Endothelial cell of umbilical vein (primary cell): ENCODE measurements at regions not wholly inside any gene's neighbourhood (a gene's known extent, or its start where the extent isn't known, plus 50 kb on each side); places are given as distances from the start of the nearest gene placed in this dataset.

Experiments
- BruUV-seq: library from RNA; stranded (reverse); fragments of 400-500 nt; replicated peaks from 2 replicates; lab custom pipeline; 2021; lab: Mats Ljungman, UMichigan
- CTCF ChIA-PET: fragments of 300-600, 350-600 bp; sonication (Branson Sonifier 250); formaldehyde crosslinking; loops from one replicate; lab custom pipeline; 2021; ENCODE audit warnings: antibody characterized with exemption, inconsistent platforms; lab: Charles Lee
- POLR2A ChIA-PET: fragments of 300-600, 350-600 bp; sonication (Branson Sonifier 250); formaldehyde crosslinking; loops from one replicate; lab custom pipeline; 2021; ENCODE audit warnings: antibody characterized with exemption, inconsistent platforms; lab: Charles Lee
- DNase-seq: peaks from one replicate; pipeline ENCODE4 v3.0.0-alpha.2; 2011; ENCODE audit warnings: low read depth, low spot score
- FAIRE-seq: peaks from 2 replicates; lab custom pipeline; 2011; peaks lifted over from hg19 to GRCh38; lab: Jason Lieb, UNC
- H2AFZ ChIP-seq: 2 replicates; pipeline ENCODE4 v1.6.0; 2012; ENCODE audit warnings: low read depth, low read length, control low read depth, inconsistent platforms
- H3K27ac ChIP-seq: 2 replicates; pipeline ENCODE4 v1.5.1; 2011; ENCODE audit warnings: low read depth, mild to moderate bottlenecking, control low read depth, low read length, moderate library complexity; ENCODE audit not compliant: insufficient read depth
- H3K27me3 ChIP-seq, 2 experiments: 2 replicates each; pipeline versions ENCODE4 v1.6.0 to v1.6.1; 2011; ENCODE audit warnings: low read length in 2 of 2, mixed read lengths in 1 of 2; ENCODE audit not compliant: control insufficient read depth in 2 of 2, insufficient read depth in 2 of 2
- H3K36me3 ChIP-seq, 2 experiments: 2 replicates in 1 of 2; 3 replicates in 1 of 2; pipeline ENCODE4 v1.5.1; 2011; ENCODE audit warnings: low read length in 2 of 2, mild to moderate bottlenecking in 1 of 2, moderate library complexity in 1 of 2; ENCODE audit not compliant: control insufficient read depth in 2 of 2, insufficient read depth in 2 of 2; ENCODE audit errors: extremely low read depth in 1 of 2
- H3K4me1 ChIP-seq: 3 replicates; pipeline ENCODE4 v1.5.1; 2011; ENCODE audit warnings: mild to moderate bottlenecking, low read length; ENCODE audit not compliant: control insufficient read depth, insufficient read depth; ENCODE audit errors: extremely low read depth
- H3K4me2 ChIP-seq: 2 replicates; pipeline ENCODE4 v1.6.1; 2011; ENCODE audit warnings: low read length, control low read depth, mixed read lengths; ENCODE audit not compliant: insufficient read depth
- H3K4me3 ChIP-seq, 3 experiments: fragments of 200-600 bp in 1 of 3; sonication (generic), shearing (Covaris generic) in 1 of 3; replicated peaks in 1 of 3; 2 replicates each; pipeline ENCODE4 v1.5.1; 2011 to 2016; ENCODE audit warnings: control low read depth in 3 of 3, low read length in 3 of 3, mild to moderate bottlenecking in 2 of 3, inconsistent platforms in 1 of 3, low read depth in 1 of 3, moderate library complexity in 1 of 3; ENCODE audit not compliant: insufficient read depth in 1 of 3
- H3K79me2 ChIP-seq: 2 replicates; pipeline ENCODE4 v1.6.0; 2012; ENCODE audit warnings: low read length, inconsistent platforms; ENCODE audit not compliant: control insufficient read depth, insufficient read depth
- H3K9ac ChIP-seq: replicated peaks from 2 replicates; pipeline ENCODE3; 2011; ENCODE audit warnings: low read length, control low read depth; ENCODE audit not compliant: insufficient read depth; ENCODE audit errors: extremely low read depth
- H3K9me1 ChIP-seq: replicated peaks from 3 replicates; pipeline ENCODE4 v1.6.0; 2011; ENCODE audit warnings: mild to moderate bottlenecking, low read length; ENCODE audit not compliant: control insufficient read depth, insufficient read depth; ENCODE audit errors: extremely low read depth
- H3K9me3 ChIP-seq: replicated peaks from 2 replicates; pipeline ENCODE4 v1.5.1; 2012; ENCODE audit warnings: low read length, inconsistent platforms; ENCODE audit not compliant: control insufficient read depth, insufficient read depth
- H4K20me1 ChIP-seq: replicated peaks from 2 replicates; pipeline ENCODE3; 2011; ENCODE audit warnings: mild to moderate bottlenecking, low read length; ENCODE audit not compliant: control insufficient read depth, insufficient read depth; ENCODE audit errors: extremely low read depth
- FOS ChIP-seq: IDR thresholded peaks from 2 replicates; pipeline ENCODE4 v1.6.1; 2011; ENCODE audit warnings: mild to moderate bottlenecking, low read length, moderate library complexity, borderline replicate concordance; ENCODE audit not compliant: insufficient read depth
- GATA2 ChIP-seq: IDR thresholded peaks from 2 replicates; pipeline ENCODE4 v1.7.0; 2011; ENCODE audit warnings: low read depth, mild to moderate bottlenecking, moderate library complexity, mixed read lengths, low read length; ENCODE audit not compliant: insufficient read length, insufficient read depth
- JUN ChIP-seq: IDR thresholded peaks from 2 replicates; pipeline ENCODE4 v1.6.1; 2011; ENCODE audit warnings: borderline replicate concordance, low read depth; ENCODE audit not compliant: insufficient read length, insufficient read depth
- MYC ChIP-seq: IDR thresholded peaks from one replicate; pipeline ENCODE4 v1.6.1; 2011; ENCODE audit warnings: mild to moderate bottlenecking, low read depth, low read length
- POLR2A ChIP-seq: IDR thresholded peaks from 2 replicates; pipeline ENCODE4 v1.6.1; 2012; ENCODE audit warnings: low read depth, mild to moderate bottlenecking, control low read depth, low read length
- POLR2AphosphoS5 ChIP-seq: IDR thresholded peaks from 2 replicates; pipeline ENCODE4 v1.6.1; 2012; ENCODE audit warnings: low read depth, mild to moderate bottlenecking, control low read depth, low read length, moderate library complexity; ENCODE audit not compliant: insufficient read depth
- dilution Hi-C: fragments of 300-500 bp; cut with MboI; formaldehyde crosslinking; loops from one replicate; pipeline ENCODE4 v1.15.0; 2019; ENCODE audit warnings: low sequenced_read_pairs; ENCODE audit not compliant: extremely low pct_ligation_motif_present
- intact Hi-C: fragments of 100-400 bp; cut with micrococcal nuclease; formaldehyde crosslinking; loops from one replicate; pipeline ENCODE4 v1.10.0; 2022
- TF ChIP-seq, protein P1 (sequence below): IDR thresholded peaks from 2 replicates; pipeline ENCODE4 v1.6.1; 2011; ENCODE audit not compliant: insufficient read depth, insufficient read length

DNA sequence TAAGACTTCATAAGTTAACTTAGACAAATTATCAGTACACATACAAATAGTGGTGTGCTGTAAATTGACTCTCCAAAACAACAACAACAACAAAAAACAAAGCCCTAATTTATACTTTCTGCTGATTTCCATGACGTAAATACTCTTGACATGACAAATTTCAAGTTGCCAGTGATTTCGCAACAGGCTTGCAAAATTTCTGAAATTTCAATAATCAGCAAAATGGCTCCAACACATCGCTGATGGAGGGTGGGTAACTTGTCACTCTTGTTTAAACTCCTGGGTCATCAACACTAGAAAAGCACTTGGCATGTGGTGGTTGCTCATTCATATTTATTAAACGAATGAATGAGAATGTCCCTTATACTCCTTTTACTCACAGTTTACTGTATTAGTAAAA is 205.2 kb upstream of the SATB1 start:
- POLR2A ChIA-PET = no interaction called here

GRCh38 chr3:18625085-18625484 is 199.9 kb upstream of the SATB1 start:
- Histone ChIP-seq H3K27me3 (no peaks in the 10 kb centered on the region), H3K79me2 (no peaks in the 10 kb centered on the region), H3K36me3 (no peaks in the 10 kb centered on the region), H3K27ac (no peak overlapping the region), H3K4me2 (no peak overlapping the region), H4K20me1 (no peaks in the 10 kb centered on the region), H3K9me3 (peaks cover 2% of the 10 kb centered on the region), H2AFZ (no peak overlapping the region), H3K4me1 (no peaks in the 10 kb centered on the region), H3K9ac (no peak overlapping the region), H3K4me3 (no peak overlapping the region), H3K9me1 (no peaks in the 10 kb centered on the region)
- BruUV-seq = no TSS peak
- no peak for TF ChIP-seq MYC
- dilution Hi-C loops (no loop called here), intact Hi-C loops (no loop called here)
- FAIRE-seq (no peak), DNase-seq (no peak)
- ChIA-PET POLR2A (no interaction called here), CTCF (no interaction called here)

More for the DNA sequence above, 205.2 kb upstream of the SATB1 start:
- Histone ChIP-seq H3K36me3 (no peaks in the 10 kb centered on the region), H3K4me3 (no peak overlapping the region), H3K9ac (no peak overlapping the region), H3K4me1 (no peaks in the 10 kb centered on the region), H3K4me2 (no peak overlapping the region), H3K9me1 (no peaks in the 10 kb centered on the region), H3K27me3 (no peaks in the 10 kb centered on the region), H3K79me2 (no peaks in the 10 kb centered on the region), H4K20me1 (no peaks in the 10 kb centered on the region), H3K27ac (no peak overlapping the region), H3K9me3 (peaks cover 4% of the 10 kb centered on the region), H2AFZ (no peak overlapping the region)
- intact Hi-C loops (no loop called here), dilution Hi-C loops (no loop called here)
- FAIRE-seq (no peak), DNase-seq (no peak)
- BruUV-seq = no TSS peak
- TF ChIP-seq FOS = no peak
- no peak for TF ChIP-seq POLR2A
- TF ChIP-seq, protein P1, sequence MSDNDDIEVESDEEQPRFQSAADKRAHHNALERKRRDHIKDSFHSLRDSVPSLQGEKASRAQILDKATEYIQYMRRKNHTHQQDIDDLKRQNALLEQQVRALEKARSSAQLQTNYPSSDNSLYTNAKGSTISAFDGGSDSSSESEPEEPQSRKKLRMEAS = no peak
- TF ChIP-seq MYC = no peak
- no peak for TF ChIP-seq JUN
- TF ChIP-seq GATA2 = no peak
- no peak for TF ChIP-seq POLR2AphosphoS5
- CTCF ChIA-PET = no interaction called here
